GM19468 (cell line): ENCODE measurements at regions not wholly inside any gene's neighbourhood (a gene's known extent, or its start where the extent isn't known, plus 50 kb on each side); places are given as distances from the start of the nearest gene placed in this dataset.

Source experiments
- ATAC-seq: cut with Tn5 transposase; IDR thresholded peaks from one replicate; pipeline ENCODE4 v1.9.1; 2021; ENCODE audit warnings: mild to moderate bottlenecking, moderate library complexity, moderate number of reproducible peaks; ENCODE audit not compliant: unreplicated experiment; ENCODE audit errors: extremely low read depth

DNA sequence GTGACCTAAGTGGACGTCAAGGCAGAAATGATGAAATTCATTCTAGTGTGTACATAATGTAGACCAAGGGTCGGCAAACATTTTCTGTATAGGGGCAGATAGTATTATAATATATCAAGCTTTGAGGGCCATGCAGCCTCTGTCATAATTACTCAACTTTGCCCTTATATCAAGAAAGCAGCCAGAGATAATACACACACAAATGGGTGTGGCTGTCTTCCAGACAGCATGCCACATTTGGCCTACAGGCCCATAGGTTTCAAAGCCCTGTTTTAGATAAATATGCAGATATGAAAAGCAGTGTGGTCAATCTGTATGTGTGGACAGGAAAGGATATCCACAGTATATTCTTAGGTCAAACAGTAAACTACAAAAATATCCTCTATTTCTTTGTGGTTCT lies 320.1 kb upstream of the FMN2 start:
- ATAC-seq: no peak

DNA sequence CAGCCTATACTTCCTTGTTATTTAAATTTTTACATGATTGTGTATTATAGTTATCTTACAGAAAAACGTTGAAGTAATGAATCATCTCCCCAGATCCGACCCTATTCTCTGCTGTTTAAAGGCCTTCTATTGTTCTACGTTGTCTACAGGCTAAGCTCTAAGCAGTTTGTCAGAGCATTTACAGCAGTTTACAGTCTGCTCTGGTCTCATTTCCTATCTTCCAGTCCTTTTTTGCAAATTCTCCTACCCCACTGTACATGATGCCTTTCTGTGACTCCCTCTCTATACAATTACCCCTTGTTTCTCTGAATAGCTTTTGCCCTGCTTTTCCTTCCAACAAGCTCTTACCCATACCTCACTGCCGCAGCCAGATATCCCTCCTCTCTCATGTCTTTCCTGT lies 319.2 kb upstream of the FMN2 start:
- ATAC-seq: no peak

DNA sequence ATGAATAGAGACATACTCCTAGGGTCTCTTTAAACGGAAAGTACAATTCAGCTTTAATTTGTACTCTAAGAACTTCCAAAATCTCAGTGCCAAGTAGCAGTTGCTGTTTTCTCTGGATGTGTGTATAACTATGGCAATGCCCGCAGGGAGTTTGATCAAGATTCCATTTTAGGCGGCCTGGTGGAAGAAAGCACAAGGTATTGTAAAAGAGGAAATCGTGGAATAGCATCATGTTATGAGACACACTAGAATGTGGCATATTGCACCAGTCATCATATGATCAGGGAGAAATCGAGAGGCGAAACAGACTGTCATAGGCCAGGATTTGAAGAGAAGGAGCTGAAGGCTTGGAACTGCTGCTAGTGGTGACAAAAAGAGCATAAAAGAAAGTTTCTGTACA lies 316.2 kb upstream of the FMN2 start:
- ATAC-seq: no peak

DNA sequence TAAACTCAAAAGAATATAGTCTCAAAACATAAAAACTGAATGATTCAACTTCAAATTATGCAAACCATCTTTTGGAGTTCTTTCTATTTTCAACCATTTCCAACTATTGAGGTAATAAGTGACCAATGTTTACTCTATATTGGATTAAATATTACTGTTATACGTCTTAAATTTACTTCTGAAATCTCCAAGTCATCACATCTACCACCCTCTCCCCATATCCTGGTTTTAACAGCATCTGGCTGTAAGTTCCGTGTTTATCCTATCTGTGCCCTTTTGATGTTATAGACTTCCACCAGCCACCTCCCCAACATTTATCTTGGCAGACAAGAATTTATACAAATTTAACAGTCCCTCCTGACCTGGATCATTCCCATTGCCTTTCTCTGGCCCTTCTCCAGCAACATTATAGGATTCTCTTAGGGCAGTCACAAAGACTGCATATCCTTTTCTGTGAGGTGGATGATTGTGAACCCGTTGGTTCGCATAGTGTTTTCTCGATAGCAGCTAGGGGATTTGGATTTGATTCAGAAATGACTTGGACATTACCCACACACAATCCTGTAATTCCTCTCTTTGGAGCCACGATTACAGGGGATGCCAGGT lies 313.4 kb upstream of the FMN2 start:
- ATAC-seq: no peak

DNA sequence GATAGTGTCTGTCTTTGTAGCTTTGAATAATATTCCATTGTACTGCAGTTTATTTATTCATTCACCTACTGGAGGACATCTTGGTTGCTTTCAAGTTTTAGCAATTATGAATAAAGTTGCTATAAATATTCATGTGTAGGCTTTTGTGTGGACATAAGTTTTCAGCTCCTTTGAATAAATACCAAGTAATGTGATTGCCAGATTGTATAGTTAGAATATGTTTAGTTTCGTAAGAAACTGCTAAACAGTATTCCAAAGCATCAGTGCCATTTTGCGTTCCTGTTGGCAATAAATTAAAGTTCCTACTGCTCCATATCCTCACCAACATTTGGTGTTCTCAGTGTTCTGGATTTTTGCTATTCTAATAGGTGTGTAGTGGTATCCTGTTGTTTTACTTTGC lies 311.7 kb upstream of the FMN2 start:
- no peak for ATAC-seq

DNA sequence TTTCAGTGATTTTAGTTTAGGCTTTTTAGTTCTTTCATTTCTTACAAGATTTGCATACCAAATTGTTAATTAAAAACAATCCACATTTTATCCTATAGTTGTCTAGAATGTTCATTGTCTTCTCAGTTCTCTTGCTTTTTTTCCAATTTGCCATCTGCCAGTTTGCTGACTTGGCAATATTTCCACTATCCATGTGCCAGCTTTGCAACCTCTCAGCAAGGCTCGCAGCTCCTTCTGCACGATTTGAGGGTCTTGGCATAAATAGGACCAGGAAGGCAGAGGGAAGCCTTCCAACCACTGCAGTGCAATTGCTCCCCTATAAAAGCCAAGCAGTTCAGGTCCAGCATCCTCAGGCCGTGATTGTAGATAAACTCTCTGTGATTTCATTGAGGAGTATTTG lies 306.8 kb upstream of the FMN2 start:
- no peak for ATAC-seq

DNA sequence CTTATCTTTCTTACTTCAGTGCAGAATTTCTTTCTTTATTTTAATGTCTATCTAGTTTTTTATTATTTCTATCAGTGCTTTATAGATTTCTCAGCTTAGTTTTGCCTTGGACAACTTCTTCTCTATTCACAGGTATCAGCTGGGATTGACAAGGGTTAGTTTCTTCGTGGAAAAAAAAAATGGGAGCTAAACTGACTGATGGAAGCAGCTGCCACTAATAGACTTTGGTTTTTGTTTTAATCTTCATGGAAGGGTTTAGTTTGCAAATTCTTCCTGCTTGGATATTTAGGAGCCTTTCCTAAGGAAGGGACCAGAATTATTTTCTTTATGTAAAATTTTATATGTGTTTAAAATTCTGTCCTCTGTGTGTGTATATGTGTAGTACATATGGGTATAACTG lies 306.1 kb upstream of the FMN2 start:
- ATAC-seq: no peak

DNA sequence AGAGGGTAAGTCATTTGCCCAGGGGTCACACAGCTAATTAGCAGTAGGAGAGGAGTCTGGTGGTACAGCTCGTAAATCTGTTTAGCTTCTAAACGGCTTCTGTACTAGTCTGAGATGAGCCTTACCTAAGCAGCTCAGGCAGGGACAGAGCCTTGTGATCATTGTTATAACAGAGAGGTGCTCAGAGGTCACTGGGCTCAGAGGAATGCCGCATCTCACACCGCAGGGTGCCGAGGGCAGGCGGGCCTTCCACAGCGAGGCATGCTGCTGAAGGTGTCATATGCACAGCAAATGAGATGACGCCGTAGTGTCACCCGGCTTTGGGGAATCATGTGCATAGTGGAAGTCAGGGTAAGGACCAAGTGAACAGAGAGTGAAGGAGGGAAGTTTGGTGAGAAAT lies 305.2 kb upstream of the FMN2 start:
- ATAC-seq: no peak

DNA sequence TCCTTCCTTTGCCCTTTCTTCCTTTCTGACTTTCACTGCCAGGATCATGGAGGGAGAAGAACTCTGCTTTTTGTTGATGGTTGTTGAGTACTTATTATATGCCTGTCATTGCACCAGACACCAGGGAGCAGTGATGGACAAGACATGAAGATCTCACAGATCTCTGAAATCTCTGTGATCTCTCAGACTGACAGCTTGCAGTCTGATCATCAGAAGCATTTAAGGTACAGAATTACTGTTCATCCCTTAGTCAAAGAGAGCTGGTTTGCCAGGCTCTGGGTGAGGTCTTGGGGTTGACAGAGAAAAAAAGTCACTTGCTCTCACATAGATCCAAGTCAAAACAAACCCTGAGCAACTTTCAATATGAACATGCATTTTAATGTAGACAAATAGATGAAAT lies 299.5 kb upstream of the FMN2 start:
- no peak for ATAC-seq

DNA sequence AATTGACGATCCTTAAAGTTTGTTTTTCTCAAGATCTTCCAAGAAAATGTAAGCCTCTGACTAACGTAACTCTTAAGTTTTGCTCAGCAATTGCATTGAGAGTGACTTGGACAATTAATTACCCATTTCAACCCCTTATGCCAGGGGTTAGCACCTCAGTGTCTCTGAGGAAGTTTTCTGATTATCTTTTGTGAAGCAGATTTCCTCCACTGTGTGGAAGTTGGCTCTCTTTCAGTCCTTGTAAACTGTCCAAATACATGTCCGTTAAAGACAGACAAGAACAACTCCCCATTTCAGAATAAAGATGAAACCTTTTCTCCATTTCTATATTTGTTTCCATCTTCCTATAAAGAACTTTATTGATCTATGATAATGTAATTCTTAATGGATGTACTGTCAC lies 296.4 kb upstream of the FMN2 start:
- ATAC-seq: no peak

DNA sequence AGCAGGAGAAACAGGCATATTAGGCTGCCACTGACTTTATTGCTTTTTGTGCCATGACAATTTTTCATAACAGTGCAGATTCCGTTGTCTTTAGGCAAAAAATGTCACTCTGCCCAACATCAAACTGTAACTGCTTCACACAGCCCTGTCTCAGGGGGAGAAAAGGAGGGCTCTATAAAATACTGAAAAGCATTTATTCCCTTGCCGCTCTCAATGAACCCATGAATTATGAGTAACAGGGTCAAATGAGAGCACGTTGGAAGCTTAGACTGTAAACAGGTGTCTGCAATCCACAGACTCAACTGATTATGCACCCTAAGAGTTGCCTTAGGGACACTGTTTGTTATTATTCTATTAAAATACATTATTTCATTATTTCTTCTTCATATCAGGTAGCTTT lies 292.1 kb upstream of the FMN2 start:
- no peak for ATAC-seq

DNA sequence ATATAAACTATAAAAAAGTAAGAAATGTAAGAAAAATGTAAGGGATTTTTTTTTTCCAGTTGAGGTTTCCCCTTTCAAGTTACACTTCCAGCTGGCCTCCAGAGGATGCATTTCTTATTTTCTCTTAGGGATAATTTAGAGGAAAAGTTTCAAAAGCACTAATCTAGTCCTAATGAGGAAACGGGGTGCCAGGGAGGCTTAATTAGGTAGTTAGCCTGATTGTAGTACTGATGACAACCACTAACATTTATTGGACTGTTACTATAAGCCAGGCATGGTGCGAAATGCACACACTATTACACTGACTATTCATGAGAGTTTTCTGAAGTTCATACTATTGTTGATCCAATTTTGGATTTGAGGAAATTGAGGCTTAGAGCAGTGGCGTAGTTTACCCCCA lies 290.8 kb upstream of the FMN2 start:
- ATAC-seq: no peak

DNA sequence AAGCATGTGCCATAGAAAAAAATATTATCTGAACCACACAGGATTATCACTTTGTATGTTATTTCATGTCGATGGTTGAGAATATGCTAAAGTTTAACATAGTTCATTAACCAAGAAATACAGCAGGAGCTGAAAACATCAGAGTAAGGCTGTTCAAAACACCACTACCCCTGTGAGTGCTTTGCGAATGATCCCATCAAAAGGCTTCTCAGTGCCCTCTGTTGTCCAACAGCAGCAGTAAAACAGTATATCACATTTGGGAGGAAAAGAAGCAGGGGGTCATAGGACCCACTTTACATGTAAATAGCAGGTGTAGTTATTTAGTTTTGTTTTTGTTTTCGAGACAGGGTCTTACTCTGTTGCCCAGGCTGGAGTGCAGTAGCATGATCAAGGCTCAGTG lies 289.4 kb upstream of the FMN2 start:
- no peak for ATAC-seq

DNA sequence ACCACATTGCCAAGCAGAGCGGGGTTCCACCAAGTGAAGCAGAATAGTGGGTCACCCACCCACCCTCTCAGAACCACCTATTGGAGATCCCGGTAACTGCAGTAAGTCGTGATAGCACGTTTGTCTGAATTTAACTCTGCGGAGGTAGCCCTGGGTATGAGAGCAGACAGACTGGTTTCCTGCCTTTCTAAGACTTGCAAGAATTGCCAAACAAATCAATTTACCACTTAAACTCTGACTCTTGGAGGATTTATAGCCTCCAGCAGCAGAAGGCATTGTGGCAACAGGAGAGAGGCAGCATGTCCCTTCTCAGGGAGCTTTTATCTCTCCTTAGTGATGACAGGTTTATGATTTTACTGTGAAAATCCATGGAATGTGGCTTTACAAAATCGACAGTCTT lies 287.9 kb upstream of the FMN2 start:
- ATAC-seq: no peak

DNA sequence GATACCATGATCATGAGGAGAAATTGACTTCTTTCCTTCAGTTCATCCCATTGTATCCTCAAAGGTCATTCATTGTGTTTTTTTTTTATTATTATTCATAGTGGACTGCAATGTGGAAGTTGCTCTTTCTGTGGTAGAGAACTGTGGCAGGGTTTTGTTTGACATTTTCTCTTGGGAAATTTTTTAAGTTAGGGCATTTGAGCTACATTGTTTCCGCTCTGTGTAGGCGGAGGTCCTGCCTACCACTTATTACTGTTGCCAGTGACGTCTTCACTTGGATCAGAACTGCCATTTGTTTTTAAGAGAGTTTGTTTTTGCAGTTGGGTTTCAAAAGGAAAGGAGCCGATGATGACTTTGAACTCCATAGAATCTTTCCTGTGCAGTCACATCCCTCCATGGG lies 287.4 kb upstream of the FMN2 start:
- ATAC-seq: no peak

DNA sequence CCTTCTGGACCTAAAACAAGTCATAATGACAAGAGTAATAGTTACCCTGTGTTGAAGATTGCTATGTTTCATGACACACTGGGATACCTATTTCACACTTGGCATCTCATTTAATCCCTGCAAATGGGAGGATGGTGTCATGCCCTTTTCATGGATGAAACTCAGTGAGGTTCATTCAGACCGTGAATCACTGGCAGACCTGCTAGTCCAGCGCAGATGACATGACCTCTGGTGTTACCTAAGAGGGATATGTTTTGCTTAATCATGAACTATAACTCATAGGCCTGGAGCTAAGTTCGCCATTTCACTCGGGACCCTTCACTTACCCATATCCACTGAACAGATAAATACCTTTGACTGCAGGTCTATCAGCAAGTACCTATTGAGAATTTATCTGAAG lies 286.6 kb upstream of the FMN2 start:
- ATAC-seq: no peak

DNA sequence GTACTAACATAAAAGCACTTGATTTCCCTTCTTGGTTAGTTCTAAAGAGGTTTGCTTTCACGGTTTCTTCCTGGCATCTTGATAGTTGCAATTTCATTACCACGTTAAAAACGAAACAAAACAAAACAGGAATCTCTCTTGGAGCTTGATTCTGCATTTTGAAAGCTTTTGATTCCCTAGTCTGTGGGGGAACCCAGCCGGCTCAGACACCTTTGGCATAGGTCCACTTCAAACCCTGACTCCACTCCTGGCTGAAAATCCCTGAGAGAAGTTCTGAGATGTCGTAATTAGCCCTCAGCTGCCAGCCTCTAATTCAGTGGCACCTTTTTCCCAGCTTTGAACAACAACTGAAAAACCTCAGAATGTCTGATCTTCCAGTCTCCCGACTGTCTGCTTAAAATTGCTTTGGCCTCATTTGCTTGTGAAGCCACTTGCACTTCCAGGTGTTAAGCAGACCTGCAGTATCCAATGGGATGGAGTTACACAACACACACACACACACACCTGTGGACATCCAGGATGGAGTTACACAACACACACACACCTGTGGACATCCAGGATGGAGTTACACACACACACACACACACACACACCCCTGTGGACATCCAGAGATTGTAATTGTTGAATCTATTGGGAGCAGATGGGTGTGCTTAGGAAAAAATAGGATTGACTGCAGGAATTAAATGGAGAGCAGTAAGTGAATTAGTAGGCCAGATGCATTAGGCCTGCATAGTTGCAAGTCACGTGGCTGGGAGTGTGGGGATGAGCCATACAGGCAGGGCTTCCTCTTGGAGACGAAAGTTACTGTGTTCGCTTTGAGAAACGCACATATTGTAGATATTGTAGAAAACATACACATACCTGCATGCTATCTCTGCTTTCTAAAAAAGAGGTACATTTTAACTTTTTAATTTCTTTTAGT lies 285.6 kb upstream of the FMN2 start:
- ATAC-seq: no peak

DNA sequence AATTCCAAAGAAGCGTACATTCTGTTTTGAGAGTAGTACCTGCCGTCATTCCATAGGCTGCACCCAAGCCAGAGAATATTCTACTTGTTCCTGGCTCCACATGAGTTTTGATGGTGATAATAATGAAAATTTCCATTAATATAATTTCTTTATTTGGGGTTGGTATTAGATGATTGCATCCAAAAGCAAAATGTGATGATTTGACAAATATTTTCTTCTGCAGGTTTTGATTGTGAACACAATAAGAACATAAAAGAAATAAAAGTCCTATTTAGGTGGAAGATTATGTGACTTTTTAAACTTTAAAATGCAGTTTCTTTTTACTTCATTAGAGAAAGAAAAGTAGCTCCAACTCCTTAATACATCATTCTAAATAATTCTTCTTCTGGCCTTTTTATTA lies 284.8 kb upstream of the FMN2 start:
- ATAC-seq: no peak

DNA sequence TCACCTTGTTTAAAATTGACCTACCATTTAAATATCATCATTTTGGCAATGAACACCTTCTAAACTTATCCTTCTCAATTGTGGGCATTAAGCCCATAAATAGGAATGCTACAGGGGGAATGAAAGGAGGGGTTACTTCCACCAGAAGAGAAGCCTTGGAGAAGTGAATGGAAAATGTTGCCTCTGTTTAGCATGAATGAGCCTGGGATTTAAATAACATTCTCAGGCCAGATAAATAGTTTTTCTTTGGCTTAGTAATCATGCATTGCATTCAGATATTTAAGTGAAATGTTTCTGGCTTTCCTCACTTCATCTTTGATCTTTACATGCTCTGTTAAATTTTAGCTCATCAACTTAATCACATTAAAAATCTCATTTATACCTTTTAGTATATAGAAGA lies 284.3 kb upstream of the FMN2 start:
- no peak for ATAC-seq

DNA sequence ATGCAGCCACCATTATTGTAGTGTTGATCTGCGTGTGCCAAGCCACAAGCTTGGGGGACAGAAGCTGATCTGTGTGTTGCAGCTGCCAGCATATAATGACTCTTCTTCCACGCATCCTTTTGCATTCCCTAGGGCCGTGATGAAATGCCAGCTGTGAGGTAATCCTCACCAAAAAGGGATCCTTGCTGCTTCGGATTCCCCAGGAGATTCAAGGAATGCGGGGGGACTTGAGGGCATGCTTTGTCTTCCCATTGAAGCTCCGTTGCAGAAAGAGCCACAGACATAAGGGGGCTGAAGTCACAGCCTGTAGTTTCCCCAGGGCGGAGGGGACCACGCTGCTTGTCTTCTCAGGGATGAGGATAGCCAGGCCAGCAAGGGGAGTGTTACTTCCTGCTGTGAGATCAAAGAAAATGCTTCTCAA lies 281.6 kb upstream of the FMN2 start:
- ATAC-seq: no peak

DNA sequence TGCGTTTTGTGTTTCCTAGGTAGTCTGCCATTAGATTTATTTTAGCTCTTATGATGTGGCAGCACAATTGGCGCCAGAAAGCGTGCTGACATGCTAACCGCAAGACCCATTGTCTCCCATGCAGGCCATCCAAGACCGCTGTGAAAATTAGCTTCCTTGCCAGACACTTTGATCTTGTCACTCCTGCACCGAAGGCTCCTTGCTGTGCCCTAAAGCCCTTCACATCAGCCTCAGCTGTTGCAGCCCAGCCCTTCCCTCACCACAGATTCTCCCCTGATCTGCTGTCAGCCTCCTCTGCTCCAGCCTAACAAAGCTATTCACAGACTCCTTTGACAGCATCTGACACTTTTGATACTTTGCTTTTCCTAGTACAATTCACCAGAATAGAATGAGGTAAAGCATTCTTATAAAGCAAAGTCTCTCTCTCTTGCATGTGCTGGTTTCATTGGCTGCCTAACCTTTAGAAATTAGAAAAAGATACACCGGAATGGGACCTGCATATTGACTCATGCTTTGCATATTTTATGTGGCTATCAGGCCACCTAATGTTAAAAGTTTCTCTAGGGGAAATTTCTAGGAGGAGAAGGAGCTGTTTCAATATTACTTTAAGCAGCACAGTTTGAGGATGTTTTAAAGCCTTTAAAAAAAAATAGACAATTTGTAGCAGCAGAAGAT lies 280.3 kb upstream of the FMN2 start:
- no peak for ATAC-seq
